GM18517 (cell line): ENCODE measurements at regions not wholly inside any gene's neighbourhood (a gene's known extent, or its start where the extent isn't known, plus 50 kb on each side); places are given as distances from the start of the nearest gene placed in this dataset.
A peak's percentile ranks its signal among the peaks of the same experiment; 100 is the strongest.

Source experiments
- ATAC-seq: cut with Tn5 transposase; IDR thresholded peaks from one replicate; pipeline ENCODE4 v1.9.1; 2021; ENCODE audit warnings: mild to moderate bottlenecking, moderate library complexity; ENCODE audit not compliant: unreplicated experiment

DNA sequence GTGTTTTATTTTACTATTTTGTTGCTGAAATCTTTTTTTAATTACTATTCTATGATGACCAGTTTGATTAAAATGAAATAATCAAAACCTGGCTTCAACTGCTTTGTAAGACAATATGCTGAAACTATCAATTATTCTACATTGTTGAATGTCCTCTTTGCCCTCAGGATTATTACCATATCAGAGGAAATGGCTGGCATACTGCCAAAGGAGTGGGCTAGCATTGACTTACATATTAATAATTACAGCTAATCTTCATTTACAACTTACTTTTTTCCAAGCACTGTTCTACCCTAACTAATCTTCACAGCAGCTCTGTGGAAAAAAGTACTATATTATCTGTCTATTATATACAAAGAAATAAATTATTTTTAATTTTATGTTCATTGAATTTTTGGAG, 560.5 kb downstream of the BCKDHB start:
- no peak for ATAC-seq

DNA sequence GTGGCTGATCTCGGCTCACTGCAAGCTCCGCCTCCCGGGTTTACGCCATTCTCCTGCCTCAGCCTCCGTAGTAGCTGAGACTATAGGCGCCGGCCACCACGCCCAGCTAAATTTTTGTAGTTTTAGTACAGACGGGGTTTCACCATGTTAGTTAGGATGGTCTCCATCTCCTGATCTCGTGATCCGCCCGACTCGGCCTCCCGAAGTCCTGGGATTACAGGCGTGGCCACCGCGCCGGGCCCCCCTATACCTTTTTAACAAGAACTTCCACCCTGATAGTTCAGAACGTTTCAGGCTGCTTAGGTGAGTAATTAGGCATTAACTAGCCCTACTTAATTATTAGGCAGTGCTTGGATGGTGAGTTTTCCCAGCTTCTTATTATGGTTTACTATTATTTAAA, 552.5 kb downstream of the BCKDHB start:
- no peak for ATAC-seq

DNA sequence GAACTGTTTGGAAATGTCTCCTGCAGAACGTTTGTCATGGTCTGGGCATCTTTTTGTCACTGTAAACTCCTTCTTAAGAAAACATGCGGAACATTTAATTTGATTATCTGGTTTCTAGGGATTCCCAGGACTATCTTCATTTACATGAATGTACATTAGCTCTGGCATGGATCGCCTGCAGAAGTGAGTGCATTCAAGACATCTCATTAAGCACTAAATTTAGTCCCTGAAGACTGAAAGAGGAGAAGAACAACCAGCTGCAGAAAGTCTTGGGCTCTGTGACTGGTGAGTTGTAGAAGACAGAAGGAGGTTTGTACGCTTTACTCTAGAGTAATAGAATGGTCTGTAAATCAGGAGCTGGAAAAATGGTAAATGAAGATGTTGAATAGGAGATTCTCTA, 540.7 kb downstream of the BCKDHB start:
- ATAC-seq, result no peak

DNA sequence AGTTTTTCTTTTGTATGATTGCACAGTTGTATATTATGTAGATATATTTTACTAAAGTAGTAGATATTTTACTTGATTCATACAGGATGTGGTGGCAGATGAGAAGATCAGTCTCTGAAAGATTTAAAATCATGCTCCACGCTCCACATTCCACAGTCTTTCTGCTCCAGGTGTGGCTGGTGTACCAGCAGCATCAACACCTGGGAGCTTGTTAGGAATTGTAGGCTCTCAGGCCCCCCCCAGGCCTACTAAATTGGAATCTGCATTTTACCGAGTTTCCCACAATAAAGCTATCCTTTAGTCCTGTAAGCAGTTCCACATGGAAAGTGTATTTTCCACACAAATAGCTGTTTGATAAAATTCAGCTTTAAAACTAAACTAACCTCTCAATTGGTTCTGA, 537.4 kb downstream of the BCKDHB start:
- ATAC-seq, result no peak

DNA sequence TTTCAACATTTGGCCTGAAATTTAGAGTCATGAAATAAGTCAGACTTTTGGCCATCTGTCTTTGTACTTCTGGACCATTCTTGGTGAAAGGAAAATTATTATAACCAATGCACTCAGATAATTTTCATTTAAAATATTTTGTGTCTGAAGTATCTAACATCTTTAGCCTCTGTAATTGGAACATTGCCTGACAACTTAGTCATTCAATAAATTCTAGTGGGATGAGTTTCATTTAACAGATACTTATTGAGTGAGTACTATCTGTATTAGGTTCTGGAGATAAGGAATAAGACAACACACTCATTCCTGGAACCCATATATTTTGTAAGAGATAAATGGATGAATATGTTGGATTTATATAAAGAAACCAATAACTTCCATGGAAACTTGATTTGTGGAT, 536.0 kb downstream of the BCKDHB start:
- no peak for ATAC-seq

DNA sequence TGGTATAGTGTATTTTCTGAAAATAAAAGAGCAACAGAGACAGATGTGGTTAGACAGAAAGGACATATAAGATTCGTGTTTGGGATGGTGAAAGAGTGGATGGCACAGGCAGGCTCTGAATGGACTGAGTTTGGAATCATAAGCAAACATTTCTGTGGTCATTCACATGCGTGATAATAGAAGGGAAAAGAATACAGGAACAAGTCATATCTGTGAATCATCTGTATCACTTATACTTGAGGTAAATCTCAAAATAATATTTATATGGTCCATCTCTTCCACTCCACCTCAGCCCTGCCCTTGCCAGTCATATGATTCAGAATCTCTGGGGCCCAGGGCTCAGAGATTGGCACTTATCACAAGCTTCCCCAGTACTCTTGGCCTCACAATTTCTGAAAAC, 535.1 kb downstream of the BCKDHB start:
- ATAC-seq, result no peak

DNA sequence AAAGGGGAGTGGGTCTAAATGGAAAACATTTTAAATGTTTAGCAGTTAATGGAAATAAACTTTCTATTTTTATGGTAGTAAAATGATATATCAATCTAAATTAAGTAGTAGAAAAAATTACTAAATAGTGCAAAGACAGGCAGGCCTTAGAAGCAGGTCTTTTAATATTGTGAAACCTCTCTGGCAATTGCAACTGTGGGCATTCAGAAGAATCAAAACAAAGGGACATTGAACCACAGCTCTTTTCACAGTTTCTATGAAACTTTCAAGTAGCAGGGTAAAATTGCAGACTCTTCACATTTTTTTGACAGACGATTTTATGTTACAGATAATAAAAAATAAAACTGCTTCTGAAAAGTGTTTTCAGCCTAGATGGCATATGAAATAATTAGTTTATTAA, 533.7 kb downstream of the BCKDHB start:
- ATAC-seq, result no peak

DNA sequence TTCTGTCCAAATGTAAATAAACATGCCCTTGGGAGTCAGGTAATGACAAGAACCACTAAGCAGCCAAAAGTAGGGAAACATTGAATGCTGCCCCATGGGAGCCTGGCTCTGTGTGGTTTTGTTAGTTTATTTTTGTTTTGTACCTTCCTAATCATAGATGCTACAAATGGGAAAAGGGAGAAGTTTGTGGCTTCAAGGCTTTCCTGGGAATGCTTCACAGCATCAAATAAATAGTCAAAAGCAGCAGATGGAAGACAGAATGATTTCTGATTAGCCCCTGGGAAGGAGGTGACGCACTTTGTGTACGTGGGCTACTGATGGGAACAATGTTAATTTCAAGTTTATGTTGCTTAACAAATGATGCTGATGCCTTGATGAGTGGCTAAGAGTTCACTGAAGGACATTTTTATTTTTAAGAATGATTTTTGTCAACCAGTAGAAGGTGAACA, 532.7 kb downstream of the BCKDHB start:
- ATAC-seq, result no peak

DNA sequence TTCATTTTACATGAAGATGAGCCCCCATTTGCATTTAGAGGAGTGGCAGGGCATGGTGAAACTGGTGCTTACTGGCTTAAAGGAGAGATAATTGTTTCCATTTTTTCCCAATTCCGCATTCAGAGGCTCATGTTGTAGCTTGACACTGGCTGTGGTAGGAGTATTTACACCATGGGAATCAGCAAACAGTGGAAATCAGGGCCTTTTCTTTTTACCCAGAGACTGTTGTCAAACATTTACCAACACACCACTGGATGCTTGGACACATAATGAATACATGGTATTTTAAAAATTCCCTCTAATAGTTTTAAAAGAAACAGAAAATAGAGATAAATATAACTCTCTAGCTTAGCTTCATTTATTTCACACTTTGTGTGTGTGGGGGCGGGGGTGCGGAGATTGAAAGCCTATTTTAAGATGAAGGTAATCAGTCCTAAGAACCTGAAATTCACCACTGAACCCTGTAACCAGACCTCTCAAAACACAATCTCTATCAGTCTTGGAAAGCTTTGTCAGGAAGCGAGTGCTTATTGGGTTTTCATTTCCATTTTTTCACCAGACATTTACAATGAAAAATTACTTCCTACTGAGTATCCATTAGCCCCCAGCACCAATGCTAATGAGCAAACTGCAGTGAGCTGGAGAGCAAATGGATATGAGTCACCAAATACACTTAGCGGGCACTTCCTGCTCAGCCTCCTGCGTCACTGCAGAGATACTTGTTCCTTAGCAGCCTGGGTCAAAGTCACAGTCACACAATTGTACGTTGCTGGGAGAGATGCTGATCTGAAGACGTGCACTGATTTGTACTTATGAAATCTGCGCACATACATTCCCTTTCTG, 532.0 kb downstream of the BCKDHB start:
- peak; percentile 80 for ATAC-seq

DNA sequence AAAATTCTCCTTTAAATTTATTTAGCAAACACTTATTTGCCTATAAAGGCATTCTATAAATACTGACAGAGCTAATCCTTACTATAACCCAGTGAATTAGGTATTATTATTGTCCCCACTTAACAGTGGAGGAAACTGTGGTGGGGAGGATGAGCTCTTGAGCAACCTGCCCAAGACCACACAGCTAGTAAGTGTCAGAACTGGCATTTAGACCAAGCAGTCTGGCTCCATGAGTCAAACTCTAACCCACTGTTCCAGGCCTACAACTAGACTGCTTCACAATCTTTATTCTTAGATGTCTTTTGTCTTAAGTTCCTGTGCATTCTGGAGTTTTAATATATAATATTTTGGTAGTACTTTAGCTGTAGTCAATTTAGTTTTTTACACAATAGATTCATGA, 530.8 kb downstream of the BCKDHB start:
- ATAC-seq, result no peak

DNA sequence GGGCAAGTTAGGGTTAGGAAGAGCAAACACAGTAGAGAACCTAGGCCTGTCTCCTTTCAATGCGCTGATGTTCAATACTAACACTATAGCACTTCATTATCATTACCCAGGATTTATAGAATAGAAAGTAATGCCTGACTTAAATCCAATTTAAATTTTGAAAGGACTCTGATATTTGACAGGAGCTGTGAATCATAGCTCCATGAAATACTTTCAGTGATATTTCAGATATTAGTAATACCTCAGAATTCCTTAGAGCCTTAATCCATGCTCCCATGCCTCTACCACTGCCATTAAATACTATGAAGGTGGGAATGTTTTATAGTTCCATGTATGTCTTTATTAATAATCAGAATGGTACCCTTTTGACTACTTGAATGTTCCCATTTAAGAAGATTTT, 530.2 kb downstream of the BCKDHB start:
- no peak for ATAC-seq

DNA sequence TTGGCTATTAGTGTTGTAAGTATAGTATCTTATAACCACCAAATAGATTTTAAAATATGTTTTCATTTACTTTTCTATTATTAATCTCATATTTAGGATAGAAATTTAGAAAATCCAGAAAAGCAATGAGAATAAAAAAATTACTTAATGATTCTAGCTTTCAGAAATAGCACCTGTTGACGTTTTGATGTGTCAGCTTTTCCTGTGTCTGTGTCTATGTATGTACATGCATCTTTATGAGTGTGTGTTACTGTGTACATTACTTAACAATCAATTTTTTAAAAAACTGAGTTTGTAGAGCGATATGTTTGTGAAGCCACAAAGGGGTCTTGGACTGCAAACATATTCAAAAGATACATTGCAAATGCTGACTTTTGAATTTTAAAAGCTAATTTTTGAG, 526.9 kb downstream of the BCKDHB start:
- ATAC-seq, result no peak

DNA sequence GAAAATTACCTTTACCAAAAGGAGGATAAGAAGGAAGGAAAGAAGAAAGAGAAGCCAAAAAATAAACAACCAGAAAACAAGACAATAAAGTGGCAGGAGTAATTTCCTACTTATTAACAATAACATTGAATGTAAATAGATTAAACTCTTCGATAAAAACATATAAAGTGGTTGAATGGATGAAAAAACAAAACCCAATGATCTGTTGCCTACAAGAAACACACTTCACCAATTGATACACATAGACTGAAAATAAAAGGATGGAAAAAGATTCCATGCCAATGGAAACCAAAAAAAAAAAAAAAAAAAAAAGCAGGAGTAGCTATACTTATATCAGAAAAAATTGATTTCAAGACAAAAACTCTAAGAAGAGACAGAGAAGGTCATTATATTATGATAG, 518.9 kb downstream of the BCKDHB start:
- no peak for ATAC-seq

DNA sequence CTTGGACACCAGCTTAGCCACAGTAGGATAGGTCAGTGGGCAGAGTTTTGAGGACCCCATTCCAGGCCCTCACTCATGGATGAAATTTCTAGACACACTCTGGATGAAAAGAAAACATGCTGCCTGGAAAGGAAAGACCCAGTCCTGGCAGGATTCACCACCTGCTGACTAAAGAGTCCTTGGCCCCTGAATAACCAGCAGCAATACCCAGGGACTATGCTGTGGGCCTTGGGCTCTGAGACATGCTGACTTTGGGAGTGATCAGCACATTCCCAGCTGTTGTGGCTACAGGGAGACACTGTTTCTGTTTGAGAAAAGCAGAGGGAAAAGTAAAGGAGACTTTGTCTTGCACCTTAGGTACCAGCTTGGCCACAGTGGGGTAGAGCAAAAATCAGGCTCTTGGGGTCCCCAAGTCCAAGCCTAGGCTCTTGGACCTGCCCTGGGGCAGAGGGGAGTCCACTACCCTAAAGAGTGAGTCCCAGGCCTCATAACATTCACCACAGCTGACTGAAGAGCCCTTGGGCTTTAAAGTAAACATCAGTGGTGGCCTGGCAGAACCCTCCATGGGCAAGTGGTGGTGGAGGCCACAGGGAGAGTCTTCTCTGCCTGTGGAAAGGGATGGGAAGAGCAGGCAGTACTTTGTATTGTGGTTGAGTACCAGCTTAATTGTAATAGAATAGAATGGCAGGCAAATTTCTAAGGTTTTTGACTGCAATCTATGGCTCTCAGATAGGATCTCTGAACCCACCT, 516.8 kb downstream of the BCKDHB start:
- ATAC-seq, result no peak

DNA sequence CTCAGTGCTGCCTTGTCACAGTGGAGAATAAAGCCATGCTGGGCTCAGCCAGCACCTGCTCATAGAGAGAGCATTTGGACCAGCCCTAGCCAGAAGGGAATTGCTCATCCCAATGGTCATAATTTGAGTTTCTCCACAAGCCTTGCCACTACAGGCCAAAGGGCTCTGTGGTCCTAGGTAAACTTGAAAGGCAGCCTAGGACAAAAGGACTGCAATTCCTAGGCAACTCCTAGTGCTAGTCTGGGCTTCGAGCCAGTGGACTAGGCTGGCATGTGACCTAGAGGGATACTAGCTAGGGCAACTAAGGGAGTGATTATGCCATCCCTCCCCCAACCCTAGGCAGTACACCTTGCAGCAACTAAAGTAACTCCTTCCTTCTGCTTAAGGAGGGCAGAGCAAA, 516.2 kb downstream of the BCKDHB start:
- no peak for ATAC-seq

DNA sequence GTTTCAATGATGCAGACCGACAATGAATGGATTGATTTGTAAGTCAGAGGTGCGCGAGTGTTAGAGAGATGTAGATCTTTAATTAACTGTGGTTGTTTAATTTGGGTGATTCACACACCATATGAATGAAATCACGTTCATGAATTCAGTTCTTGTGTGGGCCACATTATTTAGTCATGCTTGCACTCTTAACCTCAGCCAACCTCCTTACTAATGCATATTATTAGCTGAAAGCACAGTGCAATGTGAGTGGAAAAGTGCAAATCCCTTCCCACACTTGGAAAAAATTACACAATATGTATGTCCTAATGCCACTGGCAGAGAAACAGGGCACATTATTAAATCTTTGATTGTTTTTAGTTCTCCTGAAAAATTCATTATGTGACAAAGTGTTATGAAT, 512.5 kb downstream of the BCKDHB start:
- no peak for ATAC-seq

DNA sequence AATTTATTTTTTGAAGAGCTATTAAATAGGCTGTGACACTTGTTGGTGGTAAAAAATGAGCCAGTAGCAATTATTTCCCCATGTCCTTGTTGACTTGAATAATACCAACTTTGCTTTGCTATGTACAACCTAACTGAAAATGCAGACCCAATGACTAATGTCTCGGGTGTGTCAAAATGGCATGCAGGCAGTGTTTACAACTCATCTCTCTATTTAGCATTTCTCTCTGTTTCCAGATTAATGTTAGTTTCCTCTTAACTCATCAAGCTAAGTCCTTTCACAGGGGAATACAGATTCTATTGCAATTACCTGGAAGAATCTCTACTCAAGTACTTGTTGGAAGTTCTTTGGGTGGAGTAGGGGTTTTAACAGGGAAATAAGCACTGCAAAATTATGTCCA, 504.4 kb downstream of the BCKDHB start:
- no peak for ATAC-seq

DNA sequence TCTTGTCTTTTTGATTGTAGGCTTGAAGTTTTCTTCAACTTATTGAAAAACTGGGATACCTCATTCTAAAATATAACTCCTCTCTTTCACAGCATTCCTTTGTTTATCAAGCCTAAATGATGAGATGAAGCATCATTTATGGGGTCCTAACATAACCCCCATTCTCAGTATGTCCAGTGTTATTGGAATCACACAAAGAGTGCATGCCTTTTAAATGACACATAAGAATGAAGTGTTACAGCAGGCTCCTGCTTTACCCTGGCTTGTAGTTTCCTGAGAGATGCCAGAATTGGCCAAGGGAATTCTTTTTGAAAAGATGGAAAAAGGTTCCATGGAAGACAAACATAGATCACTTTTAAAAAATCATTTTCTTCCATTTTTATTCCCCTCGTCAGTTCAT, 502.4 kb downstream of the BCKDHB start:
- ATAC-seq, result no peak

DNA sequence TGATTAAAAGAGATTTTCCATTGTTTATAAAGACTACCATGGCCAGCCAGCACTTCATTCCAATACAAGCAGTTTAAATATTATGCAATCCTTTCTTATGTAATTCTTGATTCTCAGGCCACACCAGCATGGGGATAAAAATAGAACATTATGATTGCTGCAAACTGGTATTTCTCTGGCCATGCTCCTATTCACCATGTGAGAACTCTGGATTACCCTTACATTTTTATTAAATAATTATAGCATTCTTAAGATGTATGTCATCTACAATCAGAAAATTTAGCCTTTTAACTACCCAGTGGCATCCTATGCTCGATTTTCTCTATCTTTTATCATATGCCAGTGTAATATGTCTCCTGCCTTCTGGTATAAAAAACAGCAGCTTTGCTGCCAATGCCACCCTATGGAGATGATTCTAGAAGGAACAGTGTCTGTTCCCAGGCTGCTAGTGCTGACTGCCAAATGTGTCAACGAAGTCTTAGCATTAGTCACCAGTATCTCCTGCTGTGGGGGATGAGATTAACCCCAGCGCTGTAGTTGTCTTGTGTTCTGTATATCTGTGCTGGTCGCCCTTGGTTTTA, 501.4 kb downstream of the BCKDHB start:
- no peak for ATAC-seq

DNA sequence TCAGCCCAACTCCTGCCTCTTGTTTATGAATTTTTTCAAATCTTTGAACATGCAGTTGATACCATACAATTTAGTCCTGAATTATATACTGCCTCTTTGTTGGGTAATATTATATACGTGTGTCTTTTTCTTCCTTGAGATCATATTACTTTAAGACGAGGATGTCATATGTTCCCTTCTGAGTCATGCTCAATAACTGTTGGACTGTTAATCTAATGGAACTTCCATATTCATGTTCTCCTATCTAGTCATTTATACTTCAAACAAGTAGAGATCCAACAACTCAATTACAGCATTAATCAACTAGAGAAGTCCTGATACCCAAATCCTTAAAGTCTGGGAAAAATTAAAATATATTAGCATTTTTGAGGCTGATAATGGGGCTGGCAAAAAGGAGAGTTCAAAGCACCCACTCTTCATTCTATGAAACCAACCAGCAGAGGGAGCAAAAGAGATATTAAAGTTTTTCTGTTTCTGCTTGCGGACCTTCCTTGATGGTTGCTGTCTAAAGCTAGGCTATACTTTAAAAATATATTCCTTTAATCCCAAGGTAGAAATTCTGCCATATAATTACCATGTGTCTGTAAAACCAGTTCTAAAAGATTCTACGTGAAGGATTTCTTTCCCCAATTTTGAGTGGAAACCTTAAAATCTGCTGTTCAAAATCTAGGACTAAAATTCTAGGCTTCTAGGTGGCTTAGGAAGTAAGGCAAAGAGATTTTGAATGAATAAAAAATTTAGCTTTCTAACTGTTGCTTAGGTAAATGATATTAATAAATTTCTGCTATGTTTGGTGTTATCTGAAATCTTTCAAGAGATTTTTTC, 498.9 kb downstream of the BCKDHB start:
- peak; percentile 74 for ATAC-seq

DNA sequence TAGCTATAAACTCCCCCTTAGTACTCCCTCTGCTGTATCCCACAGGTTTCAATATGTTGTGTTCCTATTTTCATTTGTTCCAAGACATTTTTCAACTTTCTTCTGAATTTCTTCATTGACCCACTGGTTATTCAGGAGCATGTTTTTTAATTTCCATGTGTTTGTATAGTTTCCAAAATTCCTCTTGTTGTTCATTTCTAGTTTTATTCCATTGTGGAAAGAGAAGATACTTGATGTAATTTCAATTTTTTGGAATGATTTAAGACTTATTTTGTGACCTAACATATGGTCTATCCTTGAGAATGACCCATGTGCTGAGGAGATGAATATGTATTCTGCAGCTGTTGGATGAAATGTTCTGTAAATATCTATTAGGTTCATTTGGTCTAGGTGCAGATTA, 497.2 kb downstream of the BCKDHB start:
- no peak for ATAC-seq
